ENCODE measurements at regions not wholly inside any gene's neighbourhood (a gene's known extent, or its start where the extent isn't known, plus 50 kb on each side); places are given as distances from the start of the nearest gene placed in this dataset.
"Not testable (repeated sequence)": the region's sequence is repeated elsewhere in the genome, so short reads cannot be mapped to it uniquely, and the experiment has no call there.

- intact Hi-C loops (cut with DNase I), result no loop called here
- DNase-seq (ENCODE audit: missing footprints), result no peak
- no peak for ATAC-seq
Observed at GRCh38 chr6:126976253-126976797, 142.1 kb upstream of the RSPO3 start.

GRCh38 chr6:126983779-126984178, 134.7 kb upstream of the RSPO3 start:
- ATAC-seq (no peak), DNase-seq (ENCODE audit: missing footprints) (no peak)
- intact Hi-C loops (cut with DNase I), result no loop called here

- DNase-seq (ENCODE audit: missing footprints); ATAC-seq; intact Hi-C loops (cut with DNase I): not testable (repeated sequence)
Observed at GRCh38 chr6:126988125-126988524, 130.3 kb upstream of the RSPO3 start.

DNA sequence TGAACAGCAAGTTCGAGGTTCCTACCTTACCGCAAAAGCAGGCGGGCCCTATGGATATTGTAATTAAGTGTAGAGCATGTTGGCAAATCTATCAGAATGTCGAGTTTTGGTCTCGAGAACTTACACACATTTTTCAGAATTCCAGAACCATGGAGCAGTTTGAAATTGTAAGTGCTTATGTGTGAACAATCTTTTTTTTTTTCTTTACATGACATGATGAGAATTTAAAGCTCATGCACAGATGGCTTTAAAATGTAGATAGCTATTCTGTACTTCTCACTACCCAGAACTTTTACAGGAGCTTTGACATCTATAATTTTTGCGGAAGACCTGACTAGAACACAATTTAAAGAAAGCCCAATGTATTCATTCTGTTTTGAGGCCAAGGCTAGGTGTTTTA, 117.8 kb upstream of the RSPO3 start:
- ATAC-seq (no peak), DNase-seq (ENCODE audit: missing footprints) (no peak)
- intact Hi-C loops (cut with DNase I), result no loop called here

GRCh38 chr6:127013865-127014264, 104.6 kb upstream of the RSPO3 start:
- ATAC-seq, result no peak
- intact Hi-C loops (cut with DNase I), result no loop called here
- DNase-seq (ENCODE audit: missing footprints), result no peak

DNA sequence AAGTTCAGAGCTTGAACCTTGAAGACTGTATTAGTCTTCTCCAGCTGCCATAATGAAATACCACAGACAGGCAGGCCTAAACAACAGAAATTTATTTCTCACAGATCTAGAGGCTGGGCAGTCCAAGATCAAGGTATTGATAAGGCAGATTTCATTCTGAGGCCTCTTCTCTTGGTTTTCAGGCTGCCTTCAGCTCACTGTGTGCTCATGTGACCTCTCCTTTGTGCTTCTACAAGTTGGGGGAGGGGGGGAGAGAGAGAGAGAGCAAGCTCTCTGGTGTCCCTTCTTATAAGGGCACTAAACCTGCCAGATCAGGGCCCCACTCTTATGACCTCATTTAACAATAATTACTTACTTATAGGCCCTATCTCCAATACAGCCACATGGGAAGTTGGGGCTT, 102.6 kb upstream of the RSPO3 start:
- intact Hi-C loops (cut with DNase I), result no loop called here
- DNase-seq (ENCODE audit: missing footprints) (no peak), ATAC-seq (no peak)

DNA sequence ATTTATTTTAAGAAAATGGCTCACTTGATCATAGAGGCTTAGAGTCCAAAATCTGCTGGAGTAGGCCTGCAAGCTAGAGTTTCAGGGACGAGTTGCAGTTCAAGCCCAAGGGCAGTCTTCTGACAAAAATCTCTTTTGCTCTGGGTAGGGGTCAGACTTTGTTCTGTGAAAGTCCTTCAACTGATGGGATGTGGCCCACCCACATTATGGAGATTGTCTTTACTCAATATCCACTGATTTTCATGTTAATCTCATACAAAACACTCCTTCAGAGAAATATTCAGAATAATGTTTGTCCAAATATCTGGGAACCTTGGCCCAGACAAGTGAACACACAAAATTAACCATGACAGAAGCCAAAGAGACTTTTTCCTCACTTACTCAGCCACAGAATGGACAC, 98.6 kb upstream of the RSPO3 start:
- no peak for DNase-seq (ENCODE audit: missing footprints)
- ATAC-seq, result no peak
- intact Hi-C loops (cut with DNase I), result no loop called here

GRCh38 chr6:127022302-127022701, 96.2 kb upstream of the RSPO3 start:
- no peak for ATAC-seq
- no peak for DNase-seq (ENCODE audit: missing footprints)
- intact Hi-C loops (cut with DNase I), result no loop called here

- intact Hi-C loops (cut with DNase I), result no loop called here
- DNase-seq (ENCODE audit: missing footprints) (no peak), ATAC-seq (no peak)
Observed at GRCh38 chr6:127023001-127023778, 95.3 kb upstream of the RSPO3 start.

DNA sequence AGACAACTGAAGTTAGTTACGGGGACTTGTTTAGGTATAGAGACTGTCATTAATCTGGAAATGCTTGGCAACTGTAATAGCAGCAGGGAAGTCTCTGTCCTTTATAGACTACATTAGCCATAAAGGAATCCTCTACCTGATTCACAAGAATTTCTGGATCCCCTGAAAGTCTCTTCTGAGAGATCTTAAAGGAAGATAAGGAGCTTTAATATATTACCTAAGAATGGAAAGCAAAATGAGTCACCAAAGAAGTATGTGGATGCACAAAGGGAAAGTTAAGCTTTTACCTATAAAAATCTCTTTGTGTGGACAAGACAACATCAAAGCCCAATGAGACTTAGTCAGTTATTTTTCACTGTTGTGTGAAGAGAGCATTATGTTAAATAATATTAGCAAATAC, 92.2 kb upstream of the RSPO3 start:
- ATAC-seq (no peak), DNase-seq (ENCODE audit: missing footprints) (no peak)
- intact Hi-C loops (cut with DNase I), result no loop called here

GRCh38 chr6:127030111-127030510, 88.4 kb upstream of the RSPO3 start:
- ATAC-seq (no peak), DNase-seq (ENCODE audit: missing footprints) (no peak)
- intact Hi-C loops (cut with DNase I), result no loop called here

GRCh38 chr6:127030836-127031235, 87.6 kb upstream of the RSPO3 start:
- intact Hi-C loops (cut with DNase I), result no loop called here
- ATAC-seq, result no peak
- DNase-seq (ENCODE audit: missing footprints), result no peak

- intact Hi-C loops (cut with DNase I), result no loop called here
- no peak for DNase-seq (ENCODE audit: missing footprints)
- ATAC-seq, result no peak
Observed at GRCh38 chr6:127031511-127031910, 87.0 kb upstream of the RSPO3 start.

GRCh38 chr6:127032971-127033370, 85.5 kb upstream of the RSPO3 start:
- no peak for ATAC-seq
- no peak for DNase-seq (ENCODE audit: missing footprints)
- intact Hi-C loops (cut with DNase I), result no loop called here

DNA sequence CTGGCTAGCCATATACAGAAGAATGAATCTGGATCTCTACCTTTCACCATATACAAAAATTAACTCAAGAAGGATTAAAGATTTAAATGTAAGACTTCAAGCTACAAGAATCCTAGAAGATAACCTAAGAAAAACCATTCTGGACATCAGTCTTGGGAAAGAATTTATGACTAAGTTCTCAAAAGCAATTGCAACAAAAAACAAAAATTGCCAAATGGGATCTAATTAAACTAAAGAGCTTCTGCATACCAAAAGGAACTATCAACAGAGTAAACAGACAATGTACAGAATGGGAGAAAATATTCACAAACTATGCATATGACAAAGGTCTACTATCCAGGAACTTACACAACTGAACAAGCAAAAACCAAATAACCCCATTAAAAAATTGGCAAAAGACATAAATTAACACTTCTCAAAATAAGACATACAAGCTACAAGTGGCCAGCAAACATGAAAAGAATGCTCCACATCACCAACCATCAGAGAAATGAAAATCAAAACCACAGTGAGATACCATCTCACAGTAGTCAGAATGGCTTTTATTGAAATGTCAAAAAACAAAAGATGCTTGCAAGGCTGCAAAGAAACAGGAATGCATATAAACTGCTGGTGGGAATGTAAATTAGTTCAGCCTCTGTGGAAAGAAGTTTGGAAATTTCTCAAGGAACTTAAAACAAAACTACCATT, 66.8 kb upstream of the RSPO3 start:
- DNase-seq (ENCODE audit: missing footprints), result no peak
- ATAC-seq, result no peak
- intact Hi-C loops (cut with DNase I), result no loop called here

DNA sequence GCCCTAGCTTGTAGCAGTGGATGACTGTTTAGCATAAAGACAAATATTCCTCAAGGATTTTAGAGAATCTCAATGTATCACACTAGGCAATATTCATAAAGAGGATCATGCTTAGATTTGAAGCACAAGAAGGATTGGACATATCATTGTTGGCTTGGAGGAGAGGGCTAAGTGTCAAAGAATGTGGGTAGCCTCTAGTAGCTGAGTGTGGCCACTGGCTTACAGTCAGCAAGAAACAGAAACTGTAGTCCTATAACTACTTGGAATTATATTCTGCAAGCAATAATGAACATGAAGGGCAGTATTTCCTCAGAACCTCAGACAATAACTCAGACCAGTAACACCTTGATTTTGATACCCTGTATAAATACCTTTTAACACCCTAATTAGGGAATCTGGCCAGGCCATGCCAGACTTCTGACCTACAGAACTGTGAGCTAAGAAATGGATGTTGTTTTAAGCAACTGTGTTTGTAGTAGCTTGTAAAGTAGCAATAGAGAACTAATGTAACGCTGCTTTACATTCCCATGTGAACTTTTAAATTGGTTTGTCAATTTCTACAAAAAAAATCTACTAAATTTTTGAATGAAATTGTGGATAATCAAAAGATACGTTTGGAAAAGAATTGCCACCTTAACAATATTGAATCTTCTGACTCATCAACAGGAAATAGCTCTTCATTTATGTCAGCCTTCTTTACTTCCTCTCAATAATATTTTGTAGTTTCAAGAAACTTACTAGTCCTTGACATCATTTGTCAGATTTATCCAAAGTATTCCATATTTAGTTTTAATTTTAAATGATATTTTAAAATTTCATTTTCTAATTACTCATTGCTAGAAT, 65.2 kb upstream of the RSPO3 start:
- DNase-seq (ENCODE audit: missing footprints), result no peak
- no peak for ATAC-seq
- intact Hi-C loops (cut with DNase I), result no loop called here

DNA sequence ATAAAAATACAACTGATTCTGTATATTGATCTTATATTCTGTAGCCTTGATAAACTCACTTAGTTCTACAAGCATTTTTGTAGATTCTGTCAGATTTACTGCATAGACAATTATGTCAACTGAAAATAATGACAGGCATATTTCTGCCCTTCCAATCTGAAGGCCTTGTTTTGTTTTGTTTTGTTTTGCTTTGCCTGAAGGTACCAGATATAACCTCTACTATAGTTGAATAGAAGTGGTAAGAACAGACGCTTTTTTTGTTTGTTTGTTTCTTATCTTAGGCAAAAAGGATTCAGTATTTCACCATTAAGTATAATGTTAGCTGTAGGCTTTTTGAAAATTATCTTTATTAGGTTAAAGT, 64.6 kb upstream of the RSPO3 start:
- DNase-seq (ENCODE audit: missing footprints), result no peak
- ATAC-seq, result no peak
- intact Hi-C loops (cut with DNase I), result no loop called here

- intact Hi-C loops (cut with DNase I), result no loop called here
- DNase-seq (ENCODE audit: missing footprints) (no peak), ATAC-seq (no peak)
Observed at GRCh38 chr6:127058027-127058426, 60.4 kb upstream of the RSPO3 start.

GRCh38 chr6:127058936-127059335, 59.5 kb upstream of the RSPO3 start:
- ATAC-seq, result no peak

More at GRCh38 chr6:127058936-127059335, 59.5 kb upstream of the RSPO3 start:
- intact Hi-C loops (cut with DNase I), result no loop called here
- no peak for DNase-seq (ENCODE audit: missing footprints)

Measured in Right ventricle myocardium inferior (tissue), 1 donor.